SU-DHL-6 (cell line): ENCODE measurements at regions not wholly inside any gene's neighbourhood (a gene's known extent, or its start where the extent isn't known, plus 50 kb on each side); places are given as distances from the start of the nearest gene placed in this dataset.

ENCODE experiments used
- H2AFZ ChIP-seq: fragments of 200-600 bp; sonication (generic); 2 replicates; pipeline ENCODE4 v1.6.1; 2014; ENCODE audit warnings: low read depth, mild to moderate bottlenecking, moderate library complexity, mixed read lengths, antibody characterized with exemption, low read length; ENCODE audit not compliant: severe bottlenecking
- H3F3A ChIP-seq: fragments of 200-600 bp; shearing (Covaris generic); 2 replicates; pipeline ENCODE4 v1.6.0; 2016; ENCODE audit warnings: antibody characterized with exemption, mild to moderate bottlenecking; ENCODE audit not compliant: insufficient read depth
- H3K27ac ChIP-seq: fragments of 200-600 bp; sonication (generic); 2 replicates; pipeline ENCODE4 v1.5.1; 2016; ENCODE audit warnings: low read depth, mild to moderate bottlenecking, low read length, moderate library complexity, mixed read lengths
- H3K27me3 ChIP-seq: fragments of 200-600 bp; sonication (generic), shearing (Covaris generic); 2 replicates; pipeline ENCODE4 v1.6.0; 2014; ENCODE audit warnings: mild to moderate bottlenecking, low read length
- H3K36me3 ChIP-seq: fragments of 200-600 bp; sonication (generic); 2 replicates; pipeline ENCODE4 v1.6.1; 2014; ENCODE audit warnings: mild to moderate bottlenecking, low read length, mixed read lengths
- H3K4me2 ChIP-seq: fragments of 300-600, 200-600 bp; shearing (Covaris generic), sonication (generic); 2 replicates; pipeline ENCODE4 v1.6.0; 2014; ENCODE audit warnings: low read length, low read depth, mild to moderate bottlenecking; ENCODE audit not compliant: poor library complexity, severe bottlenecking
- H3K4me3 ChIP-seq: fragments of 200-600 bp; sonication (generic); 2 replicates; pipeline ENCODE4 v1.5.1; 2014; ENCODE audit warnings: antibody characterized with exemption, low read length, mild to moderate bottlenecking, mixed read lengths; ENCODE audit not compliant: insufficient read depth, poor library complexity, severe bottlenecking
- H3K79me2 ChIP-seq: fragments of 200-600 bp; sonication (generic); 2 replicates; pipeline ENCODE4 v1.6.1; 2014; ENCODE audit warnings: mild to moderate bottlenecking, low read length, moderate library complexity; ENCODE audit not compliant: insufficient read depth
- H3K9ac ChIP-seq: fragments of 200-600 bp; sonication (generic); 2 replicates; pipeline ENCODE4 v1.7.0; 2014; ENCODE audit warnings: mild to moderate bottlenecking, low read length
- H3K9me2 ChIP-seq: fragments of 200-600 bp; sonication (generic); replicated peaks from 2 replicates; pipeline ENCODE4 v1.6.1; 2014; ENCODE audit warnings: low read length; ENCODE audit not compliant: insufficient read depth
- H3K9me3 ChIP-seq: fragments of 200-600 bp; sonication (generic); 2 replicates; pipeline ENCODE4 v1.6.1; 2014; ENCODE audit warnings: low read length, mixed read lengths; ENCODE audit not compliant: insufficient read depth
- H4K20me1 ChIP-seq: fragments of 200-600 bp; sonication (generic); 2 replicates; pipeline ENCODE4 v1.6.1; 2014; ENCODE audit warnings: low read depth, mild to moderate bottlenecking, antibody characterized with exemption, low read length, moderate library complexity, mixed read lengths
- EZH2phosphoT487 ChIP-seq: fragments of 200-600 bp; sonication (generic), shearing (Covaris generic); conservative IDR thresholded peaks from 2 replicates; pipeline ENCODE4 v1.6.1; 2018; ENCODE audit warnings: mild to moderate bottlenecking, antibody characterized with exemption, low read length, moderate library complexity, mixed read lengths
- TF ChIP-seq, protein P1 (sequence below): fragments of 200-600 bp; sonication (generic); IDR thresholded peaks from one replicate; pipeline ENCODE4 v1.5.1; 2017; ENCODE audit warnings: antibody characterized with exemption, mild to moderate bottlenecking, low read length, moderate library complexity; ENCODE audit not compliant: insufficient read depth, poor library complexity, severe bottlenecking

DNA sequence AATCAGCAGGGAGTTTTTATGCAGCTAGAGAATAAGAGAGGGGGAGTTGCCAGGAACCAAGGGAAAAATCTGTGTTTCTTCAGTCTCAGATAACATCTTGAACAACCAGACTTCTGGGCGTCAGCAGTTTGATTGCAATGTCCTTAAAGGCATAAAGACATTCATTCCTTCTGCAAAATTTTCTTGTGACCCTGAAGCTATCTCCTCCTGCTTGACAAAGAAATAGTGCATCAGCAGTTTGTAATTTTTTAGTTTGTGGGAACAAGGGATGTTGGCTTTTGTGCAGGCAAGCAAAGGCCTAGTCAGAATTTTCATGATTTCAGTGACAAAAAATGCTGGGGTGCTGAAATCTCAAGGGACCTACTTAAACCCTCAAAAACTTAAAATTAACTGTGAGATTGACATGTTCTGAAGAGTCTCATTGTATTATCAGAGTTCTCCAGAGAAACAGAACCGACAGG lies 125.8 kb upstream of the UNC5C start:
- H3K36me3 ChIP-seq, result no peaks in the 10 kb centered on the region
- H3K27ac ChIP-seq, result no peak overlapping the region
- no peaks in the 10 kb centered on the region for H3K9me2 ChIP-seq
- H3K27me3 ChIP-seq, result no peaks in the 10 kb centered on the region
- TF ChIP-seq, protein P1, sequence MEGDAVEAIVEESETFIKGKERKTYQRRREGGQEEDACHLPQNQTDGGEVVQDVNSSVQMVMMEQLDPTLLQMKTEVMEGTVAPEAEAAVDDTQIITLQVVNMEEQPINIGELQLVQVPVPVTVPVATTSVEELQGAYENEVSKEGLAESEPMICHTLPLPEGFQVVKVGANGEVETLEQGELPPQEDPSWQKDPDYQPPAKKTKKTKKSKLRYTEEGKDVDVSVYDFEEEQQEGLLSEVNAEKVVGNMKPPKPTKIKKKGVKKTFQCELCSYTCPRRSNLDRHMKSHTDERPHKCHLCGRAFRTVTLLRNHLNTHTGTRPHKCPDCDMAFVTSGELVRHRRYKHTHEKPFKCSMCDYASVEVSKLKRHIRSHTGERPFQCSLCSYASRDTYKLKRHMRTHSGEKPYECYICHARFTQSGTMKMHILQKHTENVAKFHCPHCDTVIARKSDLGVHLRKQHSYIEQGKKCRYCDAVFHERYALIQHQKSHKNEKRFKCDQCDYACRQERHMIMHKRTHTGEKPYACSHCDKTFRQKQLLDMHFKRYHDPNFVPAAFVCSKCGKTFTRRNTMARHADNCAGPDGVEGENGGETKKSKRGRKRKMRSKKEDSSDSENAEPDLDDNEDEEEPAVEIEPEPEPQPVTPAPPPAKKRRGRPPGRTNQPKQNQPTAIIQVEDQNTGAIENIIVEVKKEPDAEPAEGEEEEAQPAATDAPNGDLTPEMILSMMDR, result no peak
- no peak for TF ChIP-seq EZH2phosphoT487
- H3K9me3 ChIP-seq, result no peaks in the 10 kb centered on the region
- no peak overlapping the region for H2AFZ ChIP-seq
- H3K4me2 ChIP-seq, result no peak overlapping the region
- no peaks in the 10 kb centered on the region for H3F3A ChIP-seq
- no peaks in the 10 kb centered on the region for H4K20me1 ChIP-seq
- H3K4me3 ChIP-seq, result no peak overlapping the region
- no peaks in the 10 kb centered on the region for H3K79me2 ChIP-seq
- H3K9ac ChIP-seq, result no peak overlapping the region

DNA sequence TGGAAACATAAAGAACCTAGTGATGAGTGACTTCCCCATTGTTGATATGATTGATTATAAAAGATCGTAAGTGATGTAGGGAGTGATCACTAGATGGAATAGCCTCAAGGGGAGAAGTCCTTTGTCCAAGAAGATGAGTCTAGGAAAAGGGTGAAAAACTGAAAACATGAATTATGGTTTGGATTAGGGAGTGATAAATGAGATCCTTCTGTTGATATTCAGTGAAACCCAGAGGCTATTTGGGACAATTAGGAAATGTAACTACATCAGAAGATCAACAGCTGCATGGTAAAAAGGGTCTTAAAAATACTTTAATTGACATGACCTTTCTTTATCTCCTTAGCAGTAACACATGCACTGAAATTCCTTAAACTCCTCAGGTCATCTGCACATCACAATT lies 124.0 kb upstream of the UNC5C start:
- no peaks in the 10 kb centered on the region for H3K79me2 ChIP-seq
- no peak overlapping the region for H3K27ac ChIP-seq
- no peak overlapping the region for H3K9ac ChIP-seq
- H3K9me2 ChIP-seq, result no peaks in the 10 kb centered on the region
- TF ChIP-seq, protein P1, result no peak
- no peak for TF ChIP-seq EZH2phosphoT487
- H3K4me2 ChIP-seq, result no peak overlapping the region
- no peak overlapping the region for H2AFZ ChIP-seq
- no peaks in the 10 kb centered on the region for H4K20me1 ChIP-seq
- H3K9me3 ChIP-seq, result no peaks in the 10 kb centered on the region
- H3K27me3 ChIP-seq, result no peaks in the 10 kb centered on the region
- no peaks in the 10 kb centered on the region for H3K36me3 ChIP-seq
- no peaks in the 10 kb centered on the region for H3F3A ChIP-seq
- H3K4me3 ChIP-seq, result no peak overlapping the region

DNA sequence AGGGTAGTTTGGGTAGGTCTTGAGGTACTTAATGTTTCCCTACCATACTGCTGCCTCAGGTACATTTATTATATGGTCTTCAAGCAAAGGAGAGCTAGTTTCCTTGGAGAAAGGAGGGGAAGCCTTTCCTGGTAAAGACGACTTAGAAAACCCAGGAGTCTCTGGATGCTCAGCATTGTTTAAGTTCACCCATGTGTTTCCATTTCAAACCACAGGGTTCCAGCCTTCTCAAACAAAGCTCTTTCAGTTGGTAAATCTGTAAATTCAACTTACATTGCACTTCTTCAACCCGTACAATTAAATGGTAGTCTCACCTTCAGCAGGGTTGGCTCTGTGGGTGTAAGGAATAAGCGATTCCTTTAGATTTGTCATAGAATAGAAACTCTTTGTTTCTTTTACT lies 111.9 kb upstream of the UNC5C start:
- no peak overlapping the region for H3K4me3 ChIP-seq
- H3K36me3 ChIP-seq, result no peaks in the 10 kb centered on the region
- no peak overlapping the region for H2AFZ ChIP-seq
- H3K4me2 ChIP-seq, result no peak overlapping the region
- H3F3A ChIP-seq, result no peaks in the 10 kb centered on the region
- H3K9me2 ChIP-seq, result no peaks in the 10 kb centered on the region
- no peaks in the 10 kb centered on the region for H3K9me3 ChIP-seq
- TF ChIP-seq EZH2phosphoT487, result no peak
- TF ChIP-seq, protein P1, result no peak
- no peaks in the 10 kb centered on the region for H3K79me2 ChIP-seq
- no peak overlapping the region for H3K27ac ChIP-seq
- no peaks in the 10 kb centered on the region for H3K27me3 ChIP-seq
- no peak overlapping the region for H3K9ac ChIP-seq
- no peaks in the 10 kb centered on the region for H4K20me1 ChIP-seq
